A673 (cell line): ENCODE measurements at regions not wholly inside any gene's neighbourhood (a gene's known extent, or its start where the extent isn't known, plus 50 kb on each side); places are given as distances from the start of the nearest gene placed in this dataset.

Experiments
- EZH2 ChIP-seq: fragments of 200-600 bp; sonication (generic); IDR thresholded peaks from 2 replicates; pipeline ENCODE4 v1.6.1; 2017; ENCODE audit warnings: borderline replicate concordance, low read depth, mild to moderate bottlenecking, mixed read lengths, antibody characterized with exemption, low read length; ENCODE audit not compliant: poor library complexity, severe bottlenecking
- TF ChIP-seq, protein P1 (sequence below): fragments of 300-800, 200-600 bp; sonication (generic); conservative IDR thresholded peaks from 2 replicates; pipeline ENCODE4 v1.5.1; 2017; ENCODE audit warnings: low read depth, mild to moderate bottlenecking, antibody characterized with exemption, low read length, moderate library complexity, mixed read lengths

GRCh38 chr12:84562331-84562730 is 350.3 kb downstream of the SLC6A15 start:
- TF ChIP-seq, protein P1, sequence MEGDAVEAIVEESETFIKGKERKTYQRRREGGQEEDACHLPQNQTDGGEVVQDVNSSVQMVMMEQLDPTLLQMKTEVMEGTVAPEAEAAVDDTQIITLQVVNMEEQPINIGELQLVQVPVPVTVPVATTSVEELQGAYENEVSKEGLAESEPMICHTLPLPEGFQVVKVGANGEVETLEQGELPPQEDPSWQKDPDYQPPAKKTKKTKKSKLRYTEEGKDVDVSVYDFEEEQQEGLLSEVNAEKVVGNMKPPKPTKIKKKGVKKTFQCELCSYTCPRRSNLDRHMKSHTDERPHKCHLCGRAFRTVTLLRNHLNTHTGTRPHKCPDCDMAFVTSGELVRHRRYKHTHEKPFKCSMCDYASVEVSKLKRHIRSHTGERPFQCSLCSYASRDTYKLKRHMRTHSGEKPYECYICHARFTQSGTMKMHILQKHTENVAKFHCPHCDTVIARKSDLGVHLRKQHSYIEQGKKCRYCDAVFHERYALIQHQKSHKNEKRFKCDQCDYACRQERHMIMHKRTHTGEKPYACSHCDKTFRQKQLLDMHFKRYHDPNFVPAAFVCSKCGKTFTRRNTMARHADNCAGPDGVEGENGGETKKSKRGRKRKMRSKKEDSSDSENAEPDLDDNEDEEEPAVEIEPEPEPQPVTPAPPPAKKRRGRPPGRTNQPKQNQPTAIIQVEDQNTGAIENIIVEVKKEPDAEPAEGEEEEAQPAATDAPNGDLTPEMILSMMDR = no peak
- TF ChIP-seq EZH2 = no peak
